RCC 7860 (cell line): ENCODE measurements at regions not wholly inside any gene's neighbourhood (a gene's known extent, or its start where the extent isn't known, plus 50 kb on each side); places are given as distances from the start of the nearest gene placed in this dataset.

ENCODE experiments used
- DNase-seq: peaks from one replicate; pipeline ENCODE4 v3.0.0-alpha.2; 2015; ENCODE audit warnings: low spot score
- FAIRE-seq: peaks from 2 replicates; lab custom pipeline; 2012; peaks lifted over from hg19 to GRCh38; lab: Jason Lieb, UNC

DNA sequence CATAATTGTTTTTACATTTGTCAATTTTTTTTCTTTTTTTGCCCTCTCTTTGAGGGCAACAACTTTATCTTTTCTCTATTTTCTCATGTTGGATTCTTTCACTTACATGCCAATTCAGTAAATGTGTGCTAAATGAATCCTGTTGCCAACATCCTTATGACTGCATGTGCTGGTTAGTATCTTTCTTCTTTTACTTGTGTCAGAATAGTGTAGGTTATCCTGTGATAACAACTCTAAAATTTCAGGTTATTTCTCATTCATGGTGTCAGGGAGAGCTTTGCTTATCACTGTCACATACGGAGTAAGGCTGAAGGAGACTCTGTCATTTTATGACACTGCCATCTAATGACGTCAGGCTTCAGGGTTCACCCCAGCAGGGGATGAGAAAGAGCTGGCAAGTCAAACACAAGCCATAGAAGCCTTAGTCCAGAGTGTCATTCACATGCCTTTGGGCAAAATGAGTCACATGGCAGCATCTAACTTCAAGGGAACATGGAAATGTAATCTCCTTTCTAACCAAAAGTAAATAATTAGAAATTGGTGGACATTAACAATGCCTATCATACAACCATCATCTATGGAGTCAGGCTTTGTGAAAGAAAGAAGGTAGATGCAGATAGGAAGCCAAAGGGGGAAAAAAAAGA, 242.5 kb upstream of the ATP2B1 start:
- peak; percentile 76 for DNase-seq
- no peak for FAIRE-seq

GRCh38 chr12:89950421-89950820, 241.8 kb upstream of the ATP2B1 start:
- DNase-seq (no peak), FAIRE-seq (no peak)

DNA sequence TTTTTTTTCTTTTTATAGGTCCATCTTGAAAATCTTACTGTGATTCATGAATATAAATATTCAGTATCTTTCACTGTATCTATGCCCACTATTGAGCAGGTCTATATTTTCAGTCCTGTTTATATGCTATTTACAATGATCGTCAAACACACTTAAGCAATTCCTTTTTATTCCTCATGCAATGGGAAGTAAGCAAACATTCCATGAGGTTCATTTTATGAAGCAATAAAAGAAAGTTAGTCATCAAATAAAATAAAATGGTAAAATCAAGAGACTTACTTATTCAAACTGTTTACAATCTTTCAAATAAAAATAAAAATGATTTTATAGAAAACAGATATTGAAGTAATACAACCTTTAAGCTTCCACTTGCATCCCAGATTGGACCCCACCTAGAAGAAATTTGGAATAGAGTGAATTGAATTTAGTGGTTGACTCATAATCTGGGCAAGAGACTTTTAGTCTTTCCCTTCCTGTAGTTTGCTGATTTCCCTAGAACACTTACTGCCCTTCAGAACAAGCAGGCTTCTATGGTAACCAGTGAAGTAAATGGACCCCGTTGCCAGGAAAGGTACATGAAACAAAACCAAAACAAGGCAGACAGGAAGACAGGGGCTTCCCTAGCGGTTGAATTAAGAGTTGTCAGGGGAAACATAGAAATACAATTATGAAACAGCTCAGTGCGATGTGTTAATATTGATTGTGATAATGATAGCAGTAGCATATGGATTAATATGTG, 241.0 kb upstream of the ATP2B1 start:
- FAIRE-seq (no peak), DNase-seq (peak; percentile 75)

DNA sequence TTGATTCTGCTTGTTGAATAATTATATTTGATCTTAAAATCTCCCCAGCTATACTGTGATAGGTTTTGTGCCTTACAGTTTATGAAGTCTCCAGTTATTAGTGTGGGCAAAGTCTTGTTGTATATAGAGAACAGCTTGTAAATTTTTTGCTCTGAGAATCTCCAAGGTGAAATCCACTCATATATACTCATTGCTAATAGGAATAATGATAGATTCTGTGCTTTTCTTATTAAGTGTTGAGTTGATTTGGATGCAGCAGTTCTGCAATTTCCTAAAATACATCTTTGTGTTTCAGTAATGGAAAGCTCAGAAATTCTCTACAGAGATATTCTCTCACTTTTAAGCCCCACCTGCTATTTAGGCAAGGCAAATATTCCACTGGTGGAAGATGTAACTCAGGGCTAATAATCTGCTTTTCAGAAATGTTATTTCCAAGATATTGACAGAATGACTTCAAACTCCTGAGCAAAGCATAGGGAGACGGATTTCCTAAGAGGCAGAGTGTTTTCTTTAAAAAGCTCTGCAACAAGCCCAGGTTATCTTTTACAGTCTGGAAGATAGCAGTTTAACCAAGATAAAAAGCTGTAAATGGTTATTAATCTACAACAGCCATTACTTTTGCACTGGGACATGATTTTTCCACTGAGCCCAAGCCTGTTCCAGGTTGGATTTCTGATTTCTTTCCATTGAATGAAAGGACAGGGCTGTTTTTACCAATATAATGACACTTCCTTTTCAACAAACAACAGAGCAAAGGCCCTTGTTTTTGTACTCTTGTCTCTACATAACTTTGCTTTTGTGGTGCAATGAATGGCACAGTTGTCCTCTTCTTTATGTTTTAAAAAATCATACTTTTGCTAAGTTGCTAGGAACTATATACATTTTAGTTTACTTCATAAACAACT, 239.9 kb upstream of the ATP2B1 start:
- FAIRE-seq (no peak), DNase-seq (no peak)

- FAIRE-seq, result peak; percentile 93
- peak; percentile 83 for DNase-seq
These were observed 239.0 kb upstream of the ATP2B1 start for GRCh38 chr12:89947437-89948270.

DNA sequence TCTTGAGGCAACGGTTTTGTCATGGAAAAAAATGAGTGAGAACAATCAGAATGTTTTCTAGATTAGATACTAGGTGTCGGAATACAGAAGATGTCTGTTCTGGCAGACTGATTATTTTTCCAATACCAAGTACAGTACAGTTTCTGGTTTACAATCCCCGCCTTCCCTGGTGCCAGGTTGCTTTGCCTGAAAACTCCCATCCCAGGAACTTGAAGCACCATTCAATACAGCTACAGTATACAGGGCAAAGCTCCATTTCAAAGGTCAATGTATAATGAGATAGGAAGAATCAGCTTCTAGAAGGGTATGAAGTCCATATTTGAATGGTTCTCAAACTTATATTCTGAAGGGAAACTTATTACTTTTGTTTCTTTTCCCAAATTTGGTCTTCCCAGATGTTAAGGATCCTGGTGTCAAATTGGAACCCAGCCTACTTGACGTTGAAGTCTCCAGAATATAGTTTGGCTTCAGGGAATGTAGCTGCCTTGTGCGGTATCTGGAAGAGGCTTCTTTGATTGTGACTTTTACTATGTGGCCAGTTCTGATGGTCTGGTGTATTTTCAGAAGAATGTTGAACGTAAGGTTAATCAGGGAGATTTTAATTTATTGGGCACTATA, 238.0 kb upstream of the ATP2B1 start:
- DNase-seq (no peak), FAIRE-seq (no peak)

- DNase-seq (no peak), FAIRE-seq (no peak)
These were observed 236.5 kb upstream of the ATP2B1 start for GRCh38 chr12:89945123-89945522.

GRCh38 chr12:89943463-89943862, 234.8 kb upstream of the ATP2B1 start:
- FAIRE-seq (no peak), DNase-seq (no peak)

- FAIRE-seq (no peak), DNase-seq (no peak)
These were observed 232.8 kb upstream of the ATP2B1 start for GRCh38 chr12:89941436-89941835.

DNA sequence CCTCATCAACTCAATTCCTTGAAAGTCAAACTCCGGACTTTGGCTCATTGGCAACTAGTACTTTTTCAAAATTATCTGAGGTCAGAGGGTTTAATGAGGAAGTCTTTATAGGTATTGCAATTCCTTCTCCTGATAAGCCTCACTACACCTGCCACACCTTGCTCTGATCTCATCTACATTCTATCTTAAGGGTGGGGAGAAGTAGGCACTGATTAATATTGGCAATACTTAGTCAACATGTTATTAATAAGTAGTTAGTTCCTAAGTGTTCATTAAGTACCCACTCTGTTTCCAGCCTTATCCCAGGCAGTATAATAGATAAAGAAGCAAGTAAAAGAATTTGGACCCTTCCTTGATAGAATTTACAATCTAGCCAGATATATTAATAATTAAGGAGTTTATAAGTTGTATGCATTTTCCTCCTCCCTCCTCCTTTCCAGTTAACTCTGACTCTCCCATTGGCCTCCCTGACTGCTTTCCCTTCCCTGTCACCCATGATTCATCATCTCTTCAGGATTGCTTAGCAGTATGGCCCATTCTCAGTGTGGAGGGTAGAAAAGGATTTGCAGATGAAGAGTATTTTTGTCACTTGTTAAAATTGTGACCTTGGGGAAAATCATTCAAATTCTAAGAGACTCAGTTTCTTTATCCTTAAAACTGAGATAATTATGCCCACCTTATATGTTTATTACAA, 231.0 kb upstream of the ATP2B1 start:
- no peak for DNase-seq
- no peak for FAIRE-seq

GRCh38 chr12:89936631-89937030, 228.0 kb upstream of the ATP2B1 start:
- DNase-seq (no peak), FAIRE-seq (no peak)

DNA sequence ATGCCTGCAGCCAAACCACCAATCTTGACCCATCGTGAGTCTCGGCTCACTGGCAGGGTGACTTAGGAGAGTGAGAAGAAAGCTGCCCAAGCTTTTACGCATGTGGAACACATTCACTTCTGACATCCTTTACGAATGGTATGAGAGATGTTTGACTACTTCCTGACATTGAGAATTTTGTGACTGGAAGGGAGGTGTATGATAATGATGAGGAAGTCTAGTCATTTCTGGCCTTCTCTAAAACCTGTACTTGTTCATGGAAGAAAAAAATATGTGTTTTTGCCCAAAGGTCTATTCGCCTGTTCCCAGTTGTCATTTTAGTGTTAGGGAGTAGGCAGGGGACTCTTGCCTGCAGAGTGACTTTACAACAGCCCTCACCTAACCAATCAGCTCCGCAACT, 227.2 kb upstream of the ATP2B1 start:
- no peak for DNase-seq
- no peak for FAIRE-seq

- FAIRE-seq (no peak), DNase-seq (no peak)
These were observed 225.3 kb upstream of the ATP2B1 start for GRCh38 chr12:89933911-89934310.

DNA sequence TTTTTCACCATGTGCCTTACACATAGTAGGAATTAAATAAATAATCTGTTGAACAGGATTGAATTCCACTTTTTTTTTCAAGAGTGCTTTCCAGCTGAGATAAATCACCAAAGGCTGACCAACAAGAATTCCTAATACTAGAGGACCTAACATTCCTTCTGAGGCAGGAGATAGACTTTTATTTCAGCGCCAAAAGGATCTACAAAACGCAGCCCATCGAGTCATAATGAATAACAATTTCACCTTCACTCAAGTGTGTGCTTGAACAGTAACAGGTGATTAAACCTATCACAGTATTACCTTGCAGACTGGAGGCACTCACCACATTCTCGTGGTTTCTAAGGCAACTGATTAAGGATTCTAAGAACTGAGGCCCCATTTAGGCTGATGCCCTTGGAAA, 224.3 kb upstream of the ATP2B1 start:
- DNase-seq (no peak), FAIRE-seq (no peak)

DNA sequence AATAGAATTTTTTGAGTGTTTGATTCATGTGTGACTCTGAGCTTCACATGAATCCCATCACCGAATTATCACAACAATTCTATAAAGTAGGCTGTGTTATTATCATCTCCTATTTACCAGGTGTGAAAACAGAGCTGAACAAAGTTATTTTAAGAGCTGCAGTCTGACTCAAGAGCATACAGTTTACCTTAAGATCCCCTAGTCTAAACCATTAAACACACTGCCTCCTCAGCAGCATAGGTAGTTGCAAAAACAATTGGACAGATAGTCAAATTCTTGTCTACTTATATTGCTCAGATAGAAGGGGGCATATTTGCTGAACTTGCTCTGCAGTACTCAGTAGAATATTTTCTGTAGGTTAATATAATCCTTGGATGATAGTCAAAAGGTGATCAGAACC, 219.8 kb upstream of the ATP2B1 start:
- DNase-seq (no peak), FAIRE-seq (no peak)

DNA sequence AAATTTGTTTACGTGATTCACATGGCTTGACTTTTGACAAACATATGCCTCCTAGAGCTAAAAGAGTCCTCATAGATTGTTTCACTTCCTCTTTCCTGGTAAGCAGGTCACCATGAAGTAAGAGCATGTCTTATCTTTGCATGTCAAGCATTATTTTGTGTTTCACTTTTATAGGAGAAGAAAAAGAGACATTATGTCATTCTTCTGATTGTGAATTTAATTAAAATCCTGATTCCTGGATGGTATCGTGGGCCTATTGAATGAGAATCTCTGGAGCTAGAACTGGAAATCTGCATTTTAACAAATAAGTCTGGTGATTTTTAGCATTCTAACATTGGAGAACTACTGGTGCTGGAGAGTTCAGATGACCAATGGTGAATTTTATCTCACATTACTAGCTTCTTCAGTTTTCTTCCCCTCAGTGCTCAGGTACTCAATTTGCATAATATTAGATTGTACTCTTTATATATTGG, 218.6 kb upstream of the ATP2B1 start:
- FAIRE-seq, result no peak
- no peak for DNase-seq

DNA sequence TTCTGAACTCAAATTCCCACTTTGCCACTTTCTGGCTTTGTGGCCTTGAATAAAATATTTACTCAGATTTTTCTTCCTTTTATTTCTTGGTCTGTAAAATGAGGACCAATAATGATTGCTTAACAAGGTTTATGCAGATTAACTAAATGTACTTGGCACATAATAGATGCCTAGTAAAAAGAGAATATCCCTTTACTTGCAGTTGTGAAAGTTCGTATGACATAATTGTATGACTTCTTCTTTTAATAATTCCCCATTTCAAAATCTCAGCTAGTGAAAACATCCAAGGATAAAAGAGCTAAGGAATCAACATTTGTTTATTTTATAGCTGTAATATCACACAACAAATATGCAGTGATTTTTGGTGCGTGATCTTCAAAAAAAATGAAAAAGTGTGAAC, 215.6 kb upstream of the ATP2B1 start:
- DNase-seq (no peak), FAIRE-seq (no peak)

GRCh38 chr12:89923091-89923490, 214.5 kb upstream of the ATP2B1 start:
- FAIRE-seq (no peak), DNase-seq (no peak)

- no peak for FAIRE-seq
- DNase-seq, result no peak
These were observed 212.2 kb upstream of the ATP2B1 start for GRCh38 chr12:89920866-89921265.
